PC-3 (cell line): ENCODE measurements at regions not wholly inside any gene's neighbourhood (a gene's known extent, or its start where the extent isn't known, plus 50 kb on each side); places are given as distances from the start of the nearest gene placed in this dataset.

Experiments
- ATAC-seq: fragments of 200-7000 bp; cut with Tn5 transposase; 2 replicates; pipeline ENCODE4 v1.9.1; 2020; ENCODE audit warnings: mild to moderate bottlenecking, moderate library complexity
- BruUV-seq: library from RNA; stranded (reverse); fragments of 400-500 nt; replicated peaks from 2 replicates; lab custom pipeline; 2021; lab: Mats Ljungman, UMichigan
- CTCF ChIA-PET: fragments of 300-600 bp; sonication (Branson Sonifier 250); formaldehyde crosslinking; loops from one replicate; lab custom pipeline; 2022; ENCODE audit warnings: antibody characterized with exemption; lab: Charles Lee
- POLR2A ChIA-PET: fragments of 300-600 bp; sonication (Branson Sonifier 250); formaldehyde crosslinking; loops from one replicate; lab custom pipeline; 2022; ENCODE audit warnings: antibody characterized with exemption; ENCODE audit not compliant: unreplicated experiment; lab: Charles Lee
- DNase-seq: peaks from one replicate; pipeline ENCODE4 v3.0.0-alpha.2; 2015
- H2AFZ ChIP-seq: fragments of 300-600 bp; sonication (generic); 2 replicates; pipeline ENCODE4 v1.6.0; 2016; ENCODE audit warnings: antibody characterized with exemption, low read length
- H3F3A ChIP-seq: fragments of 300-600 bp; sonication (generic); one replicate; pipeline ENCODE4 v1.6.0; 2017; ENCODE audit warnings: antibody characterized with exemption, low read length, control low read depth, mild to moderate bottlenecking; ENCODE audit not compliant: unreplicated experiment
- H3K27ac ChIP-seq: fragments of 300-600 bp; sonication (generic); 2 replicates; pipeline ENCODE4 v1.5.1; 2016; ENCODE audit warnings: mild to moderate bottlenecking, low read length
- H3K27me3 ChIP-seq: fragments of 300-600 bp; sonication (generic); 2 replicates; pipeline ENCODE4 v1.6.1; 2016; ENCODE audit warnings: low read length, mixed read lengths
- H3K36me3 ChIP-seq: fragments of 300-600 bp; sonication (generic); 2 replicates; pipeline ENCODE4 v1.6.1; 2016; ENCODE audit warnings: low read depth, mixed run types, low read length, mixed read lengths
- H3K4me1 ChIP-seq: fragments of 300-600 bp; sonication (generic); 2 replicates; pipeline ENCODE4 v1.5.1; 2016; ENCODE audit warnings: low read length; ENCODE audit not compliant: insufficient read depth
- H3K4me2 ChIP-seq: fragments of 300-600 bp; sonication (generic); 2 replicates; pipeline ENCODE4 v1.6.0; 2016; ENCODE audit warnings: low read length
- H3K4me3 ChIP-seq: fragments of 300-600 bp; sonication (generic); 2 replicates; pipeline ENCODE4 v1.5.1; 2016; ENCODE audit warnings: mild to moderate bottlenecking, low read length, mixed read lengths
- H3K79me2 ChIP-seq: fragments of 300-600 bp; sonication (generic); 2 replicates; pipeline ENCODE4 v1.6.1; 2017; ENCODE audit warnings: low read length, mixed read lengths
- H3K9ac ChIP-seq: fragments of 300-600 bp; sonication (generic); 2 replicates; pipeline ENCODE4 v1.6.0; 2016; ENCODE audit warnings: mild to moderate bottlenecking, low read length
- H3K9me2 ChIP-seq: fragments of 300-600 bp; sonication (generic); replicated peaks from 2 replicates; pipeline ENCODE4 v1.6.1; 2016; ENCODE audit warnings: mixed run types, low read length, mixed read lengths
- H3K9me3 ChIP-seq: fragments of 300-600 bp; sonication (generic); 2 replicates; pipeline ENCODE4 v1.6.1; 2016; ENCODE audit warnings: low read length, mixed read lengths
- H4K20me1 ChIP-seq: fragments of 300-600 bp; sonication (generic); 2 replicates; pipeline ENCODE4 v1.6.1; 2016; ENCODE audit warnings: low read length, mixed read lengths
- CTCF ChIP-seq: fragments of 300-600 bp; sonication (generic); conservative IDR thresholded peaks from 2 replicates; pipeline ENCODE4 v1.5.1; 2017; ENCODE audit warnings: antibody characterized with exemption, low read depth, mild to moderate bottlenecking, low read length
- EZH2 ChIP-seq: fragments of 300-600 bp; sonication (generic); IDR thresholded peaks from one replicate; pipeline ENCODE4 v1.6.1; 2017; ENCODE audit warnings: antibody characterized with exemption, mild to moderate bottlenecking, low read length; ENCODE audit not compliant: unreplicated experiment
- EZH2phosphoT487 ChIP-seq: fragments of 300-600 bp; sonication (generic); IDR thresholded peaks from 2 replicates; pipeline ENCODE4 v1.6.1; 2018; ENCODE audit warnings: mild to moderate bottlenecking, antibody characterized with exemption, low read length, borderline replicate concordance
- intact Hi-C: fragments of 100-400 bp; cut with micrococcal nuclease; formaldehyde crosslinking; loops from 2 replicates; pipeline ENCODE4 v1.9.0; 2023

DNA sequence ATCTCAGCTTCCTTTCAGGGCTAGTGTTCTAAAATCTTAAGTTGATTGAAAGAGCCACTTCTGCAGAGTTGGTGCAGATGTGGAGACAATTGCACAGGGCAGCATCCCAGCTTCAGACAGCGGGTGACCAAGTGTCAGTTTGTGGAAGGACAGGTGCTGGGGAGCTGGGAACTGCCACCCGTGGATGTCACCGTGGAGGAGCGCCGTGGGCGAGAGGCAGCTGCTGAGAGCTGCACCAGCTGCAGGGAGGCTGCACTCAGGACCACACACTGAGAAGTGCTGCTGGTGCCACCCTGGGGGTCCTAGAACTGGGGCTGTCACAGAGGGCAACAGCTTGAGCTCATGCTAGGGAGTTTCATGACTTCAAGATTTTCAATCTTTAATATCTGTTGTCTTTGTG lies 543.0 kb upstream of the FZD8 start:
- Histone ChIP-seq H3K79me2 (no peaks in the 10 kb centered on the region), H3F3A (no peaks in the 10 kb centered on the region), H2AFZ (no peak overlapping the region), H4K20me1 (no peaks in the 10 kb centered on the region), H3K4me1 (peaks cover 9% of the 10 kb centered on the region), H3K36me3 (no peaks in the 10 kb centered on the region), H3K9ac (no peak overlapping the region), H3K9me2 (no peaks in the 10 kb centered on the region; the same call in 1 of the 2 replicates), H3K9me3 (no peaks in the 10 kb centered on the region), H3K4me3 (no peak overlapping the region), H3K27me3 (no peaks in the 10 kb centered on the region), H3K4me2 (no peak overlapping the region), H3K27ac (no peak overlapping the region)
- no TSS peak for BruUV-seq
- DNase-seq, result no peak
- intact Hi-C loops, result no loop called here
- TF ChIP-seq EZH2phosphoT487 (no peak), CTCF (no peak), EZH2 (no peak)
- ATAC-seq, result no peak
- CTCF ChIA-PET, result no interaction called here
- POLR2A ChIA-PET, result no interaction called here

DNA sequence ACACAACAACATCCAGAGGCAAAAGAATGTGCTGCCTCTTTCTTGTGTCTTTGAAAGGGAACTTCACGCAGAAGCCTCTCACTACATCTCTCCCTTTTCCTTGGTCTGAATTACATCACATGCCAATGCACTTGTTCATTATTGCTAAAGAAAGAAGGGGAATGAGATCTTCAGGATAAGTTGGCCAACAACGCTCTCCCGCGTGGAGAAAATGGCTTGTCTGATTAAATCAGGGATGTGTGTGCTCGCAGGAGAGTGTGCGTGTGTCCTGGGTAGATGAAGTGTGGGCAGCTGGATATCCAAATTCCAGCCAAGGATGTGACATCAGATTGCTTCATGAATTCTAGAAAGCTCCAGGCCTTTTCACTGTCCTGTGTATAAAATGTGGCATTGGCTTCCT lies 541.6 kb upstream of the FZD8 start:
- H3K27ac ChIP-seq, result no peak overlapping the region
- no TSS peak for BruUV-seq
- no peak overlapping the region for H3K4me2 ChIP-seq
- peaks cover 9% of the 10 kb centered on the region for H3K4me1 ChIP-seq
- no peaks in the 10 kb centered on the region for H3K36me3 ChIP-seq
- no peak for TF ChIP-seq EZH2phosphoT487
- TF ChIP-seq EZH2, result no peak
- no peak overlapping the region for H3K4me3 ChIP-seq
- H2AFZ ChIP-seq, result no peak overlapping the region
- H3K9ac ChIP-seq, result no peak overlapping the region
- H3K9me3 ChIP-seq, result no peaks in the 10 kb centered on the region
- H4K20me1 ChIP-seq, result no peaks in the 10 kb centered on the region
- ChIA-PET POLR2A (interaction anchor here (0.5 kb wide), 1 partner anchor 277 kb away, joined by 3 read pairs; no protein-coding TSS in a partner anchor), CTCF (no interaction called here)
- ATAC-seq (no peak), DNase-seq (no peak)
- H3K27me3 ChIP-seq, result no peaks in the 10 kb centered on the region
- H3F3A ChIP-seq, result no peaks in the 10 kb centered on the region
- no peaks in the 10 kb centered on the region; the same call in 1 of the 2 replicates for H3K9me2 ChIP-seq
- intact Hi-C loops, result no loop called here
- no peaks in the 10 kb centered on the region for H3K79me2 ChIP-seq

DNA sequence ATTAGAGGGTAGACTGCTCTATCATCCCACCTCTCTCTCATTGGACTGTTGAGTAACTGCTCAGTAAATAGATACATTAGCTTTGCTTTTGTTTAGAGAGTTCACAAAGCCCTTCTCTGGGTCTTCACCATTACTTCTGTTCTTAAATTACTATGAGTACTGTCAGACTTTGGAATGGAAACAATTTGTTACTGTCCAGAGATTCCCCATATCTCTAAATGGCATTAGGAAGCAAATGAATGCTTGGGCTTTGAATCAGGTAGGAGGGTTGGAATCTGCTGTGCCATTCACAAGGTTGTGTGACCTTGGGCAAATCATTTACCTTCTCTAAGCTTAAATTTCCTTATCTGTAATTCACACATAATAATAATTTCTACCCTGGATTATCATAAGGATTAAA lies 541.0 kb upstream of the FZD8 start:
- no peak overlapping the region for H2AFZ ChIP-seq

More for the DNA sequence above, 541.0 kb upstream of the FZD8 start:
- no peaks in the 10 kb centered on the region for H3K79me2 ChIP-seq
- POLR2A ChIA-PET, result no interaction called here
- no peak overlapping the region for H3K4me3 ChIP-seq
- H3K4me1 ChIP-seq, result peaks cover 9% of the 10 kb centered on the region
- no peak overlapping the region for H3K27ac ChIP-seq
- intact Hi-C loops, result no loop called here
- H4K20me1 ChIP-seq, result no peaks in the 10 kb centered on the region
- BruUV-seq, result no TSS peak
- H3F3A ChIP-seq, result no peaks in the 10 kb centered on the region
- DNase-seq (no peak), ATAC-seq (no peak)
- H3K4me2 ChIP-seq, result no peak overlapping the region
- TF ChIP-seq EZH2 (no peak), CTCF (no peak), EZH2phosphoT487 (no peak)
- CTCF ChIA-PET, result no interaction called here
- H3K9me3 ChIP-seq, result no peaks in the 10 kb centered on the region
- H3K27me3 ChIP-seq, result no peaks in the 10 kb centered on the region
- no peaks in the 10 kb centered on the region; the same call in 1 of the 2 replicates for H3K9me2 ChIP-seq
- no peak overlapping the region for H3K9ac ChIP-seq
- H3K36me3 ChIP-seq, result no peaks in the 10 kb centered on the region
